Omental fat pad (tissue), 3 donors: ENCODE measurements at regions not wholly inside any gene's neighbourhood (a gene's known extent, or its start where the extent isn't known, plus 50 kb on each side); places are given as distances from the start of the nearest gene placed in this dataset.
"Not testable (repeated sequence)": the region's sequence is repeated elsewhere in the genome, so short reads cannot be mapped to it uniquely, and the experiment has no call there.

Source experiments
- ATAC-seq: fragments of 150-250 bp; one replicate; pipeline ENCODE4 v1.9.1; 2016; ENCODE audit warnings: mild to moderate bottlenecking, moderate library complexity; ENCODE audit not compliant: low FRiP score
- DNase-seq: peaks from one replicate; pipeline ENCODE4 v3.0.0-alpha.2; 2019; ENCODE audit warnings: low spot score
- CTCF ChIP-seq, 3 donors: fragments of 450-650 bp; IDR thresholded peaks; one replicate each; pipeline ENCODE4 v1.5.1; 2016 to 2017; ENCODE audit warnings: antibody characterized with exemption in 3 of 3, mild to moderate bottlenecking in 3 of 3, moderate library complexity in 2 of 3

DNA sequence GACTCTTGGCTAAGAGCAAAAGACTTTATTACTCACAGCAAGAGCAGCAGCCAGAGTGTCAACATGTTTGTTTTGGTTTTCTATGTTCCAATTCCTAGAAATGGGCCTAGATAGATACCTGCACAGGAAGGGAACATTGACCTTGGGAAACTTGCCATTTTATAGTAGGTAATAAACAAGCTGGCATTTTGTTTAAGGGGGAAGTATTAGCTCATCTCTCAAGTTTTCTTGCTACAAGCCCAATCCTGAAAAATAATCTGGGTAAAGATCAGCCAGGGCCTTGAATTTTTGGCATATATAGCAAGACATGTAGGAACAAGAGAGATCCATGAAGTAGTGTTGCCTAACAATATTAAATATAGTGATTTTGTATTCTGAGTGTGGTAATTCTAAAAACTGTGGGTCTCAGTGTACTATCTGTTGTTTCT lies 51.4 kb upstream of the RGL1 start:
- ATAC-seq = no peak

DNA sequence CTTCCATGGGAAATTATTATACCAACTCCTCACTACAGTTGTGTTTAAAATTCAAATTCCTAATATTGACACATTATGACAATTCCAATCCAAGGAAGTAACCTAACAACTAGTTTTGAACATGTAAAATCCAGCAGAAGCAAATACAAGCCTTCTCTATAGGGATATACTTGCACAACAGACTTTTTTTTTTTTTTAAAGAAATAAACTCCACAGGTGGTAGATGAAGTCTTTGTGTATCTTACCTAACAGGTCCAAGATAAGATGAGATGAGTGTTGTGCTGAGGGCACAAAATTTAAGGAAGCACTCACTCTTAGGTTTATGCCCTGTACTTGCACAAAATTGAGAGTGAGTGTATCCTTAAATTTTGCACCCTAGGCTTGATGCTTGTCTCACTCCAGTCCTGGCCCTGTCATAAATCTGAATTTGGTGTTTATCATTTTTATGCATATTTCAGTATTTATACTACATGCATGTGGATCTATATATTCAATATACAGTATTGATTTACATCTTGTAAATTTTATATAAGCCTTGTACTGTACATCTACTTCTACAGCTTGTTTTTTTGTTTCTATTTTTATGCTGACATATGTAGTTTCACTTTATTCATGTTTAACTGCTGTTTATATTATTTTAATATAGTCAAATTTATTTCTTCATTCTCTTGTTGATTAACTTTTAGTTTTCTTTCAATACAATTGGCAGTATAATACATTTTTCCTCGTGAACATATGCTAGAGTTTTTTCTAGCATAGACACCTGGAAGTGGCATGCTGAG lies 60.6 kb upstream of the RGL1 start:
- ATAC-seq = no peak
- DNase-seq = no peak
- TF ChIP-seq CTCF (IDR thresholded peaks at IDR 0.05) = no peak

More for the DNA sequence above, 51.4 kb upstream of the RGL1 start:
- no peak for TF ChIP-seq CTCF (IDR thresholded peaks at IDR 0.05)
- DNase-seq = no peak

DNA sequence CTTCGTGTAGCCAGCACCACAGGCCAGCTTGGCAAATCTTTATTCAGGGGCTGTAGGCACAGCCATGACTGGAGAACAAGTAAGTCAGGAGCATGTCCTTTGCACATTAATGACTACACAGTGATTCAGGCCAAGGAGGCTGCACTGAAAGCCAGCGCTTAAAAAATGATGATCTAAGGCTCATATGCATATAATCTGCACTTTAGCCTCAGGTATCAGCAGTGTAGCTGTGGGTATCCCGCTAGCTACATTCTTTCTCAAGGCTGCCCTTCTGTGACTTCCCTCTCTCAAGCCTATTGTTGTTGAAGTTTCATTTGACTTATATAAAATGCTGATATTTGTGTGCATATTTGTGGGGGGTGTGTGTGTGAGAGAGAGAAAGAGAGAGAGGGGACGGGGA lies 62.6 kb upstream of the RGL1 start:
- DNase-seq (no peak), ATAC-seq (no peak)
- TF ChIP-seq CTCF (IDR thresholded peaks at IDR 0.05) = no peak

DNA sequence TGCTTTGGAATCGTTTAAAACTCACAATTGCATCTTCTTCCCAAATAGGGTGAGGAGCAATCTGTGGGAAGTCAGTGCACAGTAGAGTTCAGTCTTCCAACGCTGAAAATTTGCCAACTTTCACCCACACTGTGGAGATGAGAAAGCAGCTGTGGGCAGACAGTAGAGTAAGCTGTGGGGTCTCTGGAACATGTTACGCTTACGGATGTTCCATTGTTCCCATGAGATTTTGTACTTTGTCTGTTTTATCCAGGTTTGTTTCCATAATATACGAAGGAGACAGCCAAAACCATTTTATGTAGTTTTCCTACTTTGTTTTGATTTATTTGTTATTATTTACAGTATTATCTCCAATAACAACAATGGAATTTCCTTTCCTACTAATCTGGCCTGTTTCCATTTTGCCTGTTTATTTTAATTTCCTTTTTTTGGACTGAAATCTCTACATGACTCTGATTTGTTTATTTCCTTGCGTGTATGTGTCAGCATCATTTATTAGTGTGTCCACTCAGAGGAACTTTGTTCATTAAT lies 65.1 kb upstream of the RGL1 start:
- no peak for ATAC-seq
- TF ChIP-seq CTCF (IDR thresholded peaks at IDR 0.05) = no peak

GRCh38 chr1:183739082-183739481 lies 65.8 kb upstream of the RGL1 start:
- no peak for DNase-seq
- no peak for TF ChIP-seq CTCF (IDR thresholded peaks at IDR 0.05)
- no peak for ATAC-seq

More for the DNA sequence above, 65.1 kb upstream of the RGL1 start:
- no peak for DNase-seq

- not testable (repeated sequence) for ATAC-seq, DNase-seq
These were observed 67.0 kb upstream of the RGL1 start for GRCh38 chr1:183737916-183738315.

DNA sequence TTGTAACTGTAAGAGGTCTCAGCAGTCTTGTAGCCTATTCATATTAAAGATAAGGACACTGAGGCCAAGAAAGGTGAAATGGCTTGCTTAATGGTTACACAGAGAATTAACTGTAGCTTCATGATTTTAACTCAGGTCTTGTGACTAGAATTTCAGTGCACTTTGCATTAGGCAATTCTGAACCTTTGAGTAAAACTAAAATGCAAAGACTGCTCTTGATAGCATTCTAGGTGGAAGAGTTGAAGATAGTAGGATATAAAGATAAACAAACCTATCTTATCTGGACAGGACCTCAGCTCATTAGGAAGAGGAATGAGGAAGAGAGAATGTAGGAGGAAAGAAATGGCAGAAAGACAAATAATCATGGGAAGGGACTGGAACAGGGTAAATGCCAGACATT lies 68.6 kb upstream of the RGL1 start:
- DNase-seq (no peak), ATAC-seq (no peak)
- TF ChIP-seq CTCF (IDR thresholded peaks at IDR 0.05) = no peak
